CD4-positive, alpha-beta T cell treated with Interleukin-15 for 4 hours (primary cell): ENCODE measurements at regions not wholly inside any gene's neighbourhood (a gene's known extent, or its start where the extent isn't known, plus 50 kb on each side); places are given as distances from the start of the nearest gene placed in this dataset.
"Not testable (repeated sequence)": the region's sequence is repeated elsewhere in the genome, so short reads cannot be mapped to it uniquely, and the experiment has no call there.

Source experiments
- DNase-seq: peaks from one replicate; pipeline ENCODE4 v3.0.0-alpha.2; 2020; ENCODE audit warnings: low spot score

GRCh38 chr7:96561892-96562291, 147.8 kb downstream of the SEM1 start:
- no peak for DNase-seq

GRCh38 chr7:96558530-96558929, 151.1 kb downstream of the SEM1 start:
- DNase-seq, result no peak

- DNase-seq, result no peak
Observed at GRCh38 chr7:96558093-96558492, 151.6 kb downstream of the SEM1 start.

- DNase-seq, result not testable (repeated sequence)
Observed at GRCh38 chr7:96557598-96557997, 152.0 kb downstream of the SEM1 start.

- no peak for DNase-seq
Observed at GRCh38 chr7:96548664-96549063, 161.0 kb downstream of the SEM1 start.

- DNase-seq, result no peak
Observed at GRCh38 chr7:96547371-96547811, 162.3 kb downstream of the SEM1 start.

GRCh38 chr7:96546426-96546825, 163.2 kb downstream of the SEM1 start:
- no peak for DNase-seq

GRCh38 chr7:96539471-96539870, 170.2 kb downstream of the SEM1 start:
- no peak for DNase-seq

GRCh38 chr7:96538632-96539031, 171.0 kb downstream of the SEM1 start:
- no peak for DNase-seq

- no peak for DNase-seq
Observed at GRCh38 chr7:96534221-96534620, 175.4 kb downstream of the SEM1 start.

GRCh38 chr7:96532428-96532935, 177.2 kb downstream of the SEM1 start:
- no peak for DNase-seq

- no peak for DNase-seq
Observed at GRCh38 chr7:96531331-96531730, 178.3 kb downstream of the SEM1 start.

GRCh38 chr7:96530786-96531185, 178.9 kb downstream of the SEM1 start:
- no peak for DNase-seq

GRCh38 chr7:96527133-96527827, 182.4 kb downstream of the SEM1 start:
- no peak for DNase-seq

- no peak for DNase-seq
Observed at GRCh38 chr7:96526496-96526895, 183.2 kb downstream of the SEM1 start.

GRCh38 chr7:96521068-96521894, 188.4 kb downstream of the SEM1 start:
- DNase-seq, result no peak

- no peak for DNase-seq
Observed at GRCh38 chr7:96508371-96508770, 186.5 kb upstream of the SLC25A13 start.

GRCh38 chr7:96503597-96503996, 181.7 kb upstream of the SLC25A13 start:
- no peak for DNase-seq

GRCh38 chr7:96501318-96501717, 179.4 kb upstream of the SLC25A13 start:
- no peak for DNase-seq

GRCh38 chr7:96499532-96499931, 177.6 kb upstream of the SLC25A13 start:
- no peak for DNase-seq

GRCh38 chr7:96497567-96497966, 175.7 kb upstream of the SLC25A13 start:
- no peak for DNase-seq

- no peak for DNase-seq
Observed at GRCh38 chr7:96495751-96496216, 173.9 kb upstream of the SLC25A13 start.

GRCh38 chr7:96486681-96487080, 164.8 kb upstream of the SLC25A13 start:
- no peak for DNase-seq
